ENCODE measurements at regions not wholly inside any gene's neighbourhood (a gene's known extent, or its start where the extent isn't known, plus 50 kb on each side); places are given as distances from the start of the nearest gene placed in this dataset.

- DNase-seq: no peak
Observed at GRCh38 chr1:30325085-30325935, 398.1 kb downstream of the MATN1 start.

- DNase-seq: no peak
Observed at GRCh38 chr1:30324251-30325084, 398.9 kb downstream of the MATN1 start.

GRCh38 chr1:30323841-30324240 is 399.5 kb downstream of the MATN1 start:
- no peak for DNase-seq

- no peak for DNase-seq
Observed at GRCh38 chr1:30323352-30323751, 400.0 kb downstream of the MATN1 start.

GRCh38 chr1:30322859-30323257 is 400.5 kb downstream of the MATN1 start:
- DNase-seq: no peak

- no peak for DNase-seq
Observed at GRCh38 chr1:30321996-30322858, 401.2 kb downstream of the MATN1 start.

GRCh38 chr1:30321246-30321910 is 402.0 kb downstream of the MATN1 start:
- DNase-seq: peak; percentile 80

- DNase-seq: no peak
Observed at GRCh38 chr1:30320581-30320890, 402.8 kb downstream of the MATN1 start.

GRCh38 chr1:30319765-30320580 is 403.4 kb downstream of the MATN1 start:
- no peak for DNase-seq

GRCh38 chr1:30318864-30319718 is 404.3 kb downstream of the MATN1 start:
- peak; percentile 10 for DNase-seq

- DNase-seq: peak; percentile 42
Observed at GRCh38 chr1:30318413-30318812, 405.0 kb downstream of the MATN1 start.

- no peak for DNase-seq
Observed at GRCh38 chr1:30317921-30318320, 405.5 kb downstream of the MATN1 start.

GRCh38 chr1:30316056-30316455 is 407.3 kb downstream of the MATN1 start:
- no peak for DNase-seq

- no peak for DNase-seq
Observed at GRCh38 chr1:30315185-30315960, 408.0 kb downstream of the MATN1 start.

GRCh38 chr1:30314591-30314990 is 408.8 kb downstream of the MATN1 start:
- DNase-seq: no peak

GRCh38 chr1:30313584-30313983 is 409.8 kb downstream of the MATN1 start:
- DNase-seq: no peak

- no peak for DNase-seq
Observed at GRCh38 chr1:30313176-30313575, 410.2 kb downstream of the MATN1 start.

GRCh38 chr1:30312226-30312625 is 411.2 kb downstream of the MATN1 start:
- no peak for DNase-seq

GRCh38 chr1:30311749-30312148 is 411.6 kb downstream of the MATN1 start:
- DNase-seq: no peak
